ENCODE measurements at regions not wholly inside any gene's neighbourhood (a gene's known extent, or its start where the extent isn't known, plus 50 kb on each side); places are given as distances from the start of the nearest gene placed in this dataset.

DNA sequence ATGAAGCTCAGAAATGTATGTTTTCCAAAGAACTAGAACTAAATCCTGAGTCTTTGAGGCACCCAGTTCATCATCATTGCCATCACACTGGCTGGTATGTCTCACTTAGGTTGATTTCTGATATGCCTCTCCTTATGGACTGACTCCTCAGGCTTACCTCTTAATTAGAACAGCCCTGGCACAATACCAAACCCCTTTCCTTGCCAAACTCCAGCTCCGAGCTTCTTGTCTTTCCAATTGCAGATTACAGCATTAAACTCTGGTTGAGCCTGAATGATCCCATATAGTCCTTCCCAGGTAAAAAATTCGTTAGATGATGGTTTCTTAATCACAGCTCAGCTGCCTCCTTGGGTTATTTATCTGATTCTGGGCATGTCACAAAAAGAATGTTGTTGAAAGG lies 66.3 kb downstream of the RTP4 start:
- H2BK12ac ChIP-seq (ENCODE audit: low read depth, low read length), result no peak overlapping the region
- WGBS, 2 experiments (ENCODE audit: extremely low coverage in 1 of 2, insufficient coverage in 1 of 2, insufficient read length in 1 of 2, insufficient replicate concordance in 2 of 2, low coverage in 1 of 2, low lambda C conversion rate in 2 of 2, missing lambda C conversion rate in 1 of 2), result 82% methylated on average over 2 of the region's 2 CpGs; no CpG with 5 or more reads in 1 of the 2 experiments
- H3K36me3 ChIP-seq (ENCODE audit: control insufficient read depth in 2 of 4, insufficient read depth in 4 of 4, low read length in 3 of 4), result no peaks in the 10 kb centered on the region
- H3K27me3 ChIP-seq (replicated peaks in 1 of 4; ENCODE audit: control insufficient read depth in 3 of 4, extremely low read depth in 1 of 4, insufficient read depth in 3 of 4, low read length in 3 of 4), result no peaks in the 10 kb centered on the region; a peak in 1 of 7 replicates
- no peak overlapping the region for H3K27ac ChIP-seq (ENCODE audit: low read depth, low read length)
- no peak overlapping the region for H3K4me3 ChIP-seq (ENCODE audit: extremely low read depth in 1 of 4, insufficient read depth in 2 of 4, low read depth in 3 of 4, low read length in 4 of 4)
- H4K8ac ChIP-seq (ENCODE audit: extremely low read depth, insufficient read depth, low read length), result no peak overlapping the region
- H3K4ac ChIP-seq (replicated peaks; ENCODE audit: insufficient read length, low read depth, low read length), result no peak overlapping the region
- H3K9me3 ChIP-seq (ENCODE audit: insufficient read depth in 2 of 2, low read depth in 1 of 2, low read length in 1 of 2), result no peaks in the 10 kb centered on the region
- no peak overlapping the region for H4K5ac ChIP-seq (ENCODE audit: insufficient read length, low read depth, low read length)
- H4K91ac ChIP-seq (replicated peaks; ENCODE audit: insufficient read length, low read length), result no peak overlapping the region
- H4K20me1 ChIP-seq (replicated peaks in 1 of 2; ENCODE audit: control insufficient read depth in 1 of 2, insufficient read depth in 2 of 2, low read length in 2 of 2), result no peaks in the 10 kb centered on the region
- no peak overlapping the region for H3K23ac ChIP-seq (ENCODE audit: insufficient read length)
- ChIA-PET CTCF (ENCODE audit: partially characterized antibody) (interaction anchor here (0.7 to 2.7 kb wide), 7 partner anchors 8 to 1447 kb away, joined by 3 to 12 read pairs (median 5); no protein-coding TSS in a partner anchor), POLR2A (ENCODE audit: partially characterized antibody) (interaction anchor here (0.6 kb wide), 1 partner anchor 10 kb away, joined by 3 read pairs; no protein-coding TSS in a partner anchor)
- no peak overlapping the region for H2BK20ac ChIP-seq (ENCODE audit: low read length)
- H2AFZ ChIP-seq (ENCODE audit: low read length), result no peak overlapping the region
- no peak overlapping the region for H2BK120ac ChIP-seq (replicated peaks; ENCODE audit: low read depth, low read length)
- FAIRE-seq, result no peak
- H3K79me2 ChIP-seq (ENCODE audit: control insufficient read depth in 1 of 2, insufficient read depth in 2 of 2, low read length in 2 of 2), result no peaks in the 10 kb centered on the region
- no peak overlapping the region for H2BK15ac ChIP-seq (ENCODE audit: low read length)
- H3K18ac ChIP-seq (ENCODE audit: extremely low read depth, low read length), result no peak overlapping the region
- no peaks in the 10 kb centered on the region; a peak in 1 of 7 replicates for H3K4me1 ChIP-seq (replicated peaks in 1 of 4; ENCODE audit: control insufficient read depth in 3 of 4, insufficient read depth in 4 of 4, low read length in 3 of 4)
- no peak for DNase-seq (ENCODE audit: low read depth in 1 of 2, low spot score in 2 of 2)
- H3K4me2 ChIP-seq (ENCODE audit: insufficient read depth in 1 of 2, low read depth in 2 of 2, low read length in 2 of 2), result no peak overlapping the region
- no peaks in the 10 kb centered on the region for H3K79me1 ChIP-seq (ENCODE audit: low read depth, low read length)
- no peaks in the 10 kb centered on the region for H3K23me2 ChIP-seq (ENCODE audit: low read depth, low read length)
- H3K56ac ChIP-seq (replicated peaks; ENCODE audit: insufficient read length, low read depth, low read length), result no peak overlapping the region
- no peak overlapping the region for H3K9ac ChIP-seq (replicated peaks in 1 of 4; ENCODE audit: extremely low read depth in 1 of 4, low read depth in 3 of 4, low read length in 3 of 4)
- no peak overlapping the region for H3K14ac ChIP-seq (ENCODE audit: insufficient read length)
- H2AK5ac ChIP-seq (ENCODE audit: low read depth, low read length), result no peak overlapping the region
- H2BK5ac ChIP-seq (ENCODE audit: low read depth, low read length), result no peak overlapping the region
- TF ChIP-seq RBBP5 (IDR thresholded peaks at IDR 0.05; ENCODE audit: borderline replicate concordance, low read depth, low read length) (no peak), CHD2 (IDR thresholded peaks at IDR 0.05; ENCODE audit: low read length) (no peak), YY1 (IDR thresholded peaks at IDR 0.05; ENCODE audit: low read depth, low read length) (no peak), TCF12 (IDR thresholded peaks at IDR 0.05; ENCODE audit: low read depth, low read length) (no peak), SIRT6 (IDR thresholded peaks at IDR 0.05; ENCODE audit: low read length) (no peak), BACH1 (IDR thresholded peaks at IDR 0.05; ENCODE audit: low read length) (no peak), BRCA1 (IDR thresholded peaks at IDR 0.05; ENCODE audit: low read depth, low read length) (no peak), RXRA (IDR thresholded peaks at IDR 0.05; ENCODE audit: insufficient read depth, low read depth, low read length) (no peak), SAP30 (IDR thresholded peaks at IDR 0.05; ENCODE audit: insufficient read depth, insufficient replicate concordance, low read length) (no peak), RFX5 (IDR thresholded peaks at IDR 0.05; ENCODE audit: borderline replicate concordance, low read depth, low read length) (no peak), TBP (IDR thresholded peaks at IDR 0.05; ENCODE audit: low read depth, low read length) (no peak), PHF8 (conservative IDR thresholded peaks at IDR 0.05; ENCODE audit: low read depth, low read length) (no peak), HDAC2 (IDR thresholded peaks at IDR 0.05; ENCODE audit: borderline replicate concordance in 1 of 2, low read depth in 2 of 2, low read length in 2 of 2) (no peak), HDAC6 (IDR thresholded peaks at IDR 0.05; ENCODE audit: low read depth, low read length) (no peak)
- TF ChIP-seq, protein P1, sequence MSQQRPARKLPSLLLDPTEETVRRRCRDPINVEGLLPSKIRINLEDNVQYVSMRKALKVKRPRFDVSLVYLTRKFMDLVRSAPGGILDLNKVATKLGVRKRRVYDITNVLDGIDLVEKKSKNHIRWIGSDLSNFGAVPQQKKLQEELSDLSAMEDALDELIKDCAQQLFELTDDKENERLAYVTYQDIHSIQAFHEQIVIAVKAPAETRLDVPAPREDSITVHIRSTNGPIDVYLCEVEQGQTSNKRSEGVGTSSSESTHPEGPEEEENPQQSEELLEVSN (IDR thresholded peaks at IDR 0.05), result no peak

Measured in H1 (cell line).